Lower leg skin (tissue), 3 donors: ENCODE measurements at regions not wholly inside any gene's neighbourhood (a gene's known extent, or its start where the extent isn't known, plus 50 kb on each side); places are given as distances from the start of the nearest gene placed in this dataset.

Experiments used
- CTCF ChIP-seq, 3 donors: fragments of 450-650 bp; IDR thresholded peaks; one replicate each; pipeline ENCODE4 v1.5.1; 2016; ENCODE audit warnings: antibody characterized with exemption in 3 of 3, mild to moderate bottlenecking in 3 of 3, moderate library complexity in 2 of 3
- POLR2A ChIP-seq, 2 donors: fragments of 450-650 bp; IDR thresholded peaks; one replicate each; pipeline ENCODE4 v1.6.1; 2016 to 2017; ENCODE audit warnings: antibody characterized with exemption in 2 of 2, mild to moderate bottlenecking in 1 of 2, moderate library complexity in 1 of 2

- no peak for TF ChIP-seq CTCF (IDR thresholded peaks at IDR 0.05)
- TF ChIP-seq POLR2A (IDR thresholded peaks at IDR 0.05), result no peak
Observed at GRCh38 chr2:16314001-16314400, 351.6 kb downstream of the CYRIA start.
